Fibroblast of the conjunctiva (primary cell): ENCODE measurements at regions not wholly inside any gene's neighbourhood (a gene's known extent, or its start where the extent isn't known, plus 50 kb on each side); places are given as distances from the start of the nearest gene placed in this dataset.

ENCODE experiments used
- DNase-seq: peaks from one replicate; pipeline ENCODE4 v3.0.0-alpha.2; 2010; ENCODE audit warnings: low read depth

GRCh38 chr11:110785398-110785797, 73.2 kb upstream of the ARHGAP20 start:
- DNase-seq = no peak

GRCh38 chr11:110782616-110783015, 70.4 kb upstream of the ARHGAP20 start:
- DNase-seq = no peak

- no peak for DNase-seq
These were observed 66.9 kb upstream of the ARHGAP20 start for GRCh38 chr11:110779108-110779507.

- no peak for DNase-seq
These were observed 66.1 kb upstream of the ARHGAP20 start for GRCh38 chr11:110778343-110778742.

- peak; percentile 28 for DNase-seq
These were observed 65.5 kb upstream of the ARHGAP20 start for GRCh38 chr11:110777775-110778174.

- DNase-seq = no peak
These were observed 63.8 kb upstream of the ARHGAP20 start for GRCh38 chr11:110776081-110776480.

GRCh38 chr11:110774138-110775014, 62.1 kb upstream of the ARHGAP20 start:
- no peak for DNase-seq

GRCh38 chr11:110773442-110773841, 61.2 kb upstream of the ARHGAP20 start:
- DNase-seq = no peak

- no peak for DNase-seq
These were observed 60.6 kb upstream of the ARHGAP20 start for GRCh38 chr11:110772863-110773262.

- no peak for DNase-seq
These were observed 54.1 kb upstream of the ARHGAP20 start for GRCh38 chr11:110766316-110766715.

- no peak for DNase-seq
These were observed 52.2 kb upstream of the ARHGAP20 start for GRCh38 chr11:110764485-110764884.

GRCh38 chr11:110763249-110764011, 51.2 kb upstream of the ARHGAP20 start:
- DNase-seq = peak; percentile 72

GRCh38 chr11:110762590-110762989, 50.4 kb upstream of the ARHGAP20 start:
- DNase-seq = peak; percentile 24
